Effector memory CD8-positive, alpha-beta T cell (primary cell): ENCODE measurements at regions not wholly inside any gene's neighbourhood (a gene's known extent, or its start where the extent isn't known, plus 50 kb on each side); places are given as distances from the start of the nearest gene placed in this dataset.
"Not testable (repeated sequence)": the region's sequence is repeated elsewhere in the genome, so short reads cannot be mapped to it uniquely, and the experiment has no call there.

ENCODE experiments used
- ATAC-seq: fragments of 150-1000 bp; cut with Tn5 transposase; replicated peaks from 2 replicates; pipeline ENCODE4 v1.10.0; 2021; ENCODE audit warnings: mild to moderate bottlenecking, moderate library complexity
- DNase-seq, 3 experiments: peaks; one replicate each; pipeline ENCODE4 v3.0.0; 2021
- H3K27ac Mint-ChIP-seq, 2 donors: one replicate each; pipeline ENCODE4 v1.8.0; 2022; ENCODE audit warnings: mild to moderate bottlenecking in 2 of 2, mixed read lengths in 2 of 2, moderate library complexity in 2 of 2
- H3K27me3 Mint-ChIP-seq, 2 donors: one replicate each; pipeline ENCODE4 v1.8.0; 2022; ENCODE audit warnings: mixed read lengths in 2 of 2
- H3K36me3 Mint-ChIP-seq: one replicate; pipeline ENCODE4 v1.8.0; 2022; ENCODE audit warnings: mild to moderate bottlenecking, moderate library complexity, mixed read lengths; ENCODE audit not compliant: insufficient read depth
- H3K4me1 Mint-ChIP-seq, 2 donors: one replicate each; pipeline ENCODE4 v1.8.0; 2022; ENCODE audit warnings: low read depth in 2 of 2, mixed read lengths in 2 of 2
- H3K4me3 Mint-ChIP-seq, 2 donors: one replicate each; pipeline ENCODE4 v1.8.0; 2022; ENCODE audit warnings: mild to moderate bottlenecking in 2 of 2, mixed read lengths in 2 of 2, moderate library complexity in 2 of 2
- H3K9me3 Mint-ChIP-seq, 2 donors: one replicate each; pipeline ENCODE4 v1.8.0; 2022; ENCODE audit warnings: mixed read lengths in 2 of 2

DNA sequence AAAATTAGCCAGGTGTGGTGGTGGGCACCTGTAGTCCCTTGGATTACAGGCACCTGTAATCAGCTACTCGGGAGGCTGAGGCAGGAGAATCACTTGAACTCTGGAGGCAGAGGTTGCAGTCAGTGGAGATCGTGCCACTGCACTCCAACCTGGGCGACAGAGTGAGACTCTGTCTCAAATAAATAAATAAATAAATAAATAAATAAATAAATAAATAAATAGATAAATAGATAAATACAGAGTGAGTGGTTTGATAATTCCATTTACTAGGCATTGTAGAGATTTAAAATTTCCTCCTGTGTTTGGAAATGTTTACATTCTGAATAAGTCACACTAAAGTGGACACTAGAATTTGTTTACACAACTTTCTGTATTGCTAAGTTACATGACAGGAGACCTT is 504.4 kb upstream of the SEL1L start:
- not testable (repeated sequence) for H3K9me3 Mint-ChIP-seq, H3K27ac Mint-ChIP-seq, H3K36me3 Mint-ChIP-seq, H3K27me3 Mint-ChIP-seq, DNase-seq, H3K4me1 Mint-ChIP-seq, ATAC-seq, H3K4me3 Mint-ChIP-seq

DNA sequence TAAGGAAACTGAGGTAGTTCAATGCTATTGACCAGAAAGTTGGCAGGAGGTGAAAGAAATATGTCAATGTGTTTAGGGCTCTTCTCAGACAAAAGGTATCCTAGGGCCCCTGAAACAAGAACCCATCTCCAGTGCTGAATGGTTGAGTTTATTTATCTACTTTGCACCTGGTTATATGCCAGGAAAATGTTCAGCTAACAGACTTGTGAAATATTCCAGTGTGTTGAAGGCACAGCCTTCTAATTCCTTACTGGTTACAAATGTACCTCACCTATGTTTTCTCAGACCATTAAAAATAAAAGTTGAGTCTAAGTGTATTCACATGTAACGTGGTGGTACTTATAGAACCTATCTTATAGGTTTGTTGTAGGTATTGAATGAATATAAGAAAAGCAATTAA is 511.7 kb upstream of the SEL1L start:
- H3K9me3 Mint-ChIP-seq = peaks cover 9 to 14% of the 10 kb centered on the region in 2 donors
- no peak for DNase-seq
- H3K27ac Mint-ChIP-seq = no peak overlapping the region
- no peak for ATAC-seq
- H3K36me3 Mint-ChIP-seq = no peaks in the 10 kb centered on the region
- H3K4me3 Mint-ChIP-seq = no peak overlapping the region
- no peaks in the 10 kb centered on the region for H3K4me1 Mint-ChIP-seq
- no peaks in the 10 kb centered on the region for H3K27me3 Mint-ChIP-seq

DNA sequence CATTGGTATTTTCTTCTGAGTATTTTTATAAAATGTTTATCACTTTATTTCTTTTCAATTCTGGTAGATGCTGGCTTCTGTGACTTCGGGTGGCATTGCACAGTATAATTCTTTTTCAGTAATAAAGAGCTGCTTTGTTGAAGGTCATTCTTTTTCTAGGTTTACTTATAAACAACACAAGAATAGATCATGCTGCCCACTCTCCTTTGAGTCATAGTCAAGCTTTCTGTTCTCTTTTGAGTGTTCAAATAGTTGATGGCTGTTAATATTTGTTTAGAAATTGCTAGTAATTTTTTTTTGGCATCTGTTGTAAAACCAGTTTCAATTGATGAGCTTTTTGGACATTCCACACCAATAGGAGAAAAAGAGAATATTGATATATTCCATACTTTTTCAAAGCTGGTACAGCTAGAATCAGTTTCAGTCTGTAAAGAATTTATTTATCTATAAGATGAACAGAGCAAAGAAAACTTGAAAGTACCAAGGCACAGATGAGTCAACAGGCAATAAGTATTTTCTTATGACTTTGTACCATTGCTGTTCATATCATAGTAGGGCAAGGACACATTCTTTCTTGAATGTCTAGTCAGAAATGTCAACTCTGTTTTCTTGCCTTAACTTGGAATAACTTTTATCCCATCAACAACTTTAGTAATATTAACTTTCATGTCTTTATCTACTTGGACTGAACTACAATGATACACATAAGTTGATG is 513.0 kb upstream of the SEL1L start:
- Mint-ChIP-seq H3K4me1 (no peaks in the 10 kb centered on the region), H3K4me3 (no peak overlapping the region), H3K36me3 (no peaks in the 10 kb centered on the region), H3K27me3 (no peaks in the 10 kb centered on the region), H3K27ac (no peak overlapping the region), H3K9me3 (peaks cover 14% of the 10 kb centered on the region in 2 donors)
- ATAC-seq (no peak), DNase-seq (no peak)

DNA sequence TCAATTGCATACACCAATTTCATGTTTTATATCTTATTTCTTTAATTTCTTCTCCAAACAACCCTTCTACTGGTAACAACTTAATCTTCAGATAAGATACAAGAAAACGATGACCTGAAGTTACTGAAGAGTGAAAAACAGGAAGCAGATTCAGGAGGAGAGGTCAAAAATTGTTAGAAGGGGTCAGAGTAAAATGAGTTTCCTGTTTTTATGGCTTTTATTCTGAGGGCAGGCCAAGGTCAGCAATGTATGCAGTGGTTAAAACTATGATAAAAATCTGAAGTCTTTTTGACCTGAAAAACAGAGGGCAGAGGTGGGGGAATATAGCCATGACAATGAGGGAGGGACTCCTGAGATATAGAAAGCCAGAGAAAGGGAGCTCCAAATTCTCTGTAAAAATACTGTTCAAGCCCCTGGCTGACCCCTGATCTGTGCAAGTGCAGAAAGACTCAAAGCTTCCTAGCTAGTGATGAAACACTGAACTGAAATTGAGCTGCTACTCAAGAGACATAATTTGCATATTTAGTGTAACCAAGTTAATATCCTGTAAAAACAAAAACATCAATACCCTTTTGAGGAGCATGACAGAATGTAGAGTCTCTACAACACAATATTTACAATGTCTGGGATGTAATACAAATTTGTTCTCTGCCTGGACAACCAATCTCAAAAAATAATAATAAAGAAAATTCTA is 514.3 kb upstream of the SEL1L start:
- no peak overlapping the region for H3K27ac Mint-ChIP-seq
- no peaks in the 10 kb centered on the region for H3K27me3 Mint-ChIP-seq
- no peak for DNase-seq
- ATAC-seq = no peak
- H3K9me3 Mint-ChIP-seq = peaks cover 14% of the 10 kb centered on the region in 2 donors
- no peak overlapping the region for H3K4me3 Mint-ChIP-seq
- H3K4me1 Mint-ChIP-seq = no peaks in the 10 kb centered on the region
- H3K36me3 Mint-ChIP-seq = no peaks in the 10 kb centered on the region

DNA sequence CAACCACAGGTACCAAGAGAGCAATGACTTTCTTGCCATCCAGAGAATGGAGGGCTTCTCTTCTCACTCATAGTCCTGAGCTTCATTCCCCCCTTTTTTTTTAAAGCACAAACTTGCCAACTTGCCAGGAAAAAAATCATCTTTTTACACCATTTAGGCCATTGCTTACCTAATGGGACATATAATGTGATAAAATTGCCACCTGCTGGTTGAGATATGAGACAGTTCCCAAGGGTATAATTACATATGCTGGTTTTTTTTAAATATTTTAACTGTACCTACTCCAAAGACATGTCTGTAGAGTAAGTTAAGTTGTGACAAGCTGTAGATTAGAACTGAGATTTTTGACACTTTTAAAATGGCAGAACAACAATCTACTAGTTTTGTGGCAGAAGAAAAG is 519.1 kb upstream of the SEL1L start:
- no peak for ATAC-seq

GRCh38 chr14:82055515-82056115 is 522.0 kb upstream of the SEL1L start:
- H3K4me3 Mint-ChIP-seq = no peak overlapping the region
- DNase-seq (no peak), ATAC-seq (no peak)
- H3K4me1 Mint-ChIP-seq = no peaks in the 10 kb centered on the region
- no peaks in the 10 kb centered on the region for H3K27me3 Mint-ChIP-seq
- peaks cover 9 to 23% of the 10 kb centered on the region in 2 donors for H3K9me3 Mint-ChIP-seq
- H3K36me3 Mint-ChIP-seq = no peaks in the 10 kb centered on the region
- H3K27ac Mint-ChIP-seq = no peak overlapping the region

More for the DNA sequence above, 519.1 kb upstream of the SEL1L start:
- peaks cover 15 to 29% of the 10 kb centered on the region in 2 donors for H3K9me3 Mint-ChIP-seq
- H3K27me3 Mint-ChIP-seq = no peaks in the 10 kb centered on the region
- no peak overlapping the region for H3K27ac Mint-ChIP-seq
- H3K36me3 Mint-ChIP-seq = no peaks in the 10 kb centered on the region
- H3K4me3 Mint-ChIP-seq = no peak overlapping the region
- no peak for DNase-seq
- H3K4me1 Mint-ChIP-seq = no peaks in the 10 kb centered on the region

- no peak for DNase-seq
- H3K9me3 Mint-ChIP-seq = peaks cover 22 to 55% of the 10 kb centered on the region in 2 donors
- no peaks in the 10 kb centered on the region for H3K36me3 Mint-ChIP-seq
- H3K4me1 Mint-ChIP-seq = no peaks in the 10 kb centered on the region
- H3K27ac Mint-ChIP-seq = no peak overlapping the region
- H3K4me3 Mint-ChIP-seq = no peak overlapping the region
- H3K27me3 Mint-ChIP-seq = no peaks in the 10 kb centered on the region
- no peak for ATAC-seq
Observed at GRCh38 chr14:82060219-82060618, 526.6 kb upstream of the SEL1L start.

- Mint-ChIP-seq H3K9me3 (peaks cover 19 to 28% of the 10 kb centered on the region in 2 donors), H3K27ac (no peak overlapping the region), H3K4me3 (no peak overlapping the region), H3K27me3 (no peaks in the 10 kb centered on the region), H3K36me3 (no peaks in the 10 kb centered on the region), H3K4me1 (no peaks in the 10 kb centered on the region)
- ATAC-seq = no peak
- DNase-seq = no peak
Observed at GRCh38 chr14:82067221-82067875, 533.7 kb upstream of the SEL1L start.

GRCh38 chr14:82070040-82070439 is 536.4 kb upstream of the SEL1L start:
- DNase-seq (no peak), ATAC-seq (no peak)
- Mint-ChIP-seq H3K27ac (no peak overlapping the region), H3K9me3 (peaks cover 8 to 12% of the 10 kb centered on the region in 2 donors), H3K36me3 (no peaks in the 10 kb centered on the region), H3K4me1 (no peaks in the 10 kb centered on the region), H3K27me3 (no peaks in the 10 kb centered on the region), H3K4me3 (no peak overlapping the region)

DNA sequence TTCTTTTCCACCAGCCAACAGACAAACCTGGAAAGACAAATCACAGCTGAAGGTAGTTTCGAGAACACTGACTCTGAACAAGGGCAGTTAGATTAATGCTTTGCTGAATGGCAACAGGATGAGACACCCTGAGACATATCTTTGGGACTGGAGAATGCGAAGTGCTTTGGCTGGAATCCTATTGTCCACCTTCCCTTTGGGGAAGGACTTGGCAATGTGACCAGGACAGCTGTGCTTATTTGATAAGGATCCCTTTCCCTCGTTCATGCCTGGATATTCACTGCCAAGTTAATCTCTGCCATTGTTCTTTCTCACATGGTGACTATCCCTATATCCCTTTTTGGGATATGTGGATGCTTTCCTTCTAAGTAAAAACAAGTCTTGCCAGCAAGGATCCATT is 537.1 kb upstream of the SEL1L start:
- Mint-ChIP-seq H3K9me3 (peaks cover 3 to 14% of the 10 kb centered on the region in 2 donors), H3K27me3 (no peaks in the 10 kb centered on the region), H3K27ac (no peak overlapping the region), H3K36me3 (no peaks in the 10 kb centered on the region), H3K4me1 (no peaks in the 10 kb centered on the region), H3K4me3 (no peak overlapping the region)
- DNase-seq (no peak), ATAC-seq (no peak)

- Mint-ChIP-seq H3K4me3 (no peak overlapping the region), H3K9me3 (peaks cover 3 to 22% of the 10 kb centered on the region in 2 donors), H3K36me3 (no peaks in the 10 kb centered on the region), H3K27me3 (no peaks in the 10 kb centered on the region), H3K27ac (no peak overlapping the region), H3K4me1 (no peaks in the 10 kb centered on the region)
- ATAC-seq = no peak
- DNase-seq = no peak
Observed at GRCh38 chr14:82073547-82073946, 539.9 kb upstream of the SEL1L start.

DNA sequence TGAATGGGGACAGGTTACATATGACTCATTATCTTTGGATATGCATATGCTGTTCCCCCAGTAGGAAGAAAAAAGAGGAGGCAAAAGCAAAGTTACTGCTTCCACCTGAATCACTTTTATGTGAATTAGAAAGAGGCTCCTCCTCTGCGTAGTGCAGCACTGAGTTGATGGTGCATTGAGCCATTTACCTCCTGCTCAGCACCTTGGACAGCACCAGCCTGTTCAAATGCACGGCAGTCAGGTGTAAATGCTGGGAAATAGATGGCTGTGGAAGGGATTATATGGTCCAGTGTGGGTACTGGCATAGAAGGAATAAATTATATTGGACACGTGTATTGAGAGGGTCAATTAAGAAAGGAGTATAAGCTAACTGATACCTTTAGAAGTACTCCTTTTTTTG is 541.9 kb upstream of the SEL1L start:
- no peaks in the 10 kb centered on the region for H3K36me3 Mint-ChIP-seq
- no peak for ATAC-seq
- H3K4me3 Mint-ChIP-seq = no peak overlapping the region
- H3K27ac Mint-ChIP-seq = no peak overlapping the region
- H3K4me1 Mint-ChIP-seq = no peaks in the 10 kb centered on the region
- H3K9me3 Mint-ChIP-seq = peaks cover 4 to 28% of the 10 kb centered on the region in 2 donors
- no peaks in the 10 kb centered on the region for H3K27me3 Mint-ChIP-seq
- DNase-seq = no peak

DNA sequence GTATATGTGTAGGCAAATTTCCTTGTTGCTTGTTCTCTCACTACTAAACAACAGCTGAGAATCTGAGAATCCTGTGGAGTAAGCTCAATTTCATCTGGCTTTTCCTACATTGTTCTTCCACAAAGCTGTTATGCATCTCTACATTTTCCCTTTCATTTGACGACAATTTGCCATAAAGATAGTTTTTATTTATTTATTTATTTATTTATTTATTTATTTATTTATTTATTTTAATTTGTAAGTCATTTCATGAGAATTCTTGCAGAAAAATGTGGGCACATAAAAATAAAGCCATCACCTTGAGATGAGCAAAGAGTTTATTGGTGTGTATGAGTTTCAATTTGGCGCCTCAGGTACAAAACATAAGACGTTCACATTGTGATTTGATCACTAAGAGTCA is 545.9 kb upstream of the SEL1L start:
- Mint-ChIP-seq H3K4me3 (no peak overlapping the region), H3K4me1 (no peaks in the 10 kb centered on the region), H3K27ac (no peak overlapping the region), H3K36me3 (no peaks in the 10 kb centered on the region), H3K27me3 (no peaks in the 10 kb centered on the region), H3K9me3 (peaks cover 8 to 33% of the 10 kb centered on the region in 2 donors)
- DNase-seq = no peak
- ATAC-seq = no peak
